MM.1S (cell line): ENCODE measurements at regions not wholly inside any gene's neighbourhood (a gene's known extent, or its start where the extent isn't known, plus 50 kb on each side); places are given as distances from the start of the nearest gene placed in this dataset.

Experiments
- DNase-seq: peaks from one replicate; pipeline ENCODE4 v3.0.0-alpha.2; 2015
- H2AFZ ChIP-seq: fragments of 300-600 bp; sonication (generic); 2 replicates; pipeline ENCODE4 v1.6.0; 2016; ENCODE audit warnings: antibody characterized with exemption, low read length
- H3F3A ChIP-seq: fragments of 300-600 bp; sonication (generic); 2 replicates; pipeline ENCODE4 v1.6.1; 2016; ENCODE audit warnings: mild to moderate bottlenecking, antibody characterized with exemption, low read length, moderate library complexity, mixed read lengths; ENCODE audit not compliant: insufficient read depth
- H3K27ac ChIP-seq: fragments of 300-600 bp; sonication (generic); 2 replicates; pipeline ENCODE4 v1.5.1; 2016; ENCODE audit warnings: mild to moderate bottlenecking, low read length
- H3K27me3 ChIP-seq: fragments of 300-600 bp; sonication (generic); replicated peaks from 2 replicates; pipeline ENCODE4 v1.6.0; 2016; ENCODE audit warnings: low read length; ENCODE audit not compliant: insufficient read depth
- H3K36me3 ChIP-seq: fragments of 300-600 bp; sonication (generic); replicated peaks from 2 replicates; pipeline ENCODE4 v1.6.1; 2016; ENCODE audit warnings: mild to moderate bottlenecking, low read length, mixed read lengths; ENCODE audit not compliant: insufficient read depth
- H3K4me1 ChIP-seq: fragments of 300-600 bp; sonication (generic); 2 replicates; pipeline ENCODE4 v1.6.1; 2016; ENCODE audit warnings: low read length, mixed read lengths
- H3K4me2 ChIP-seq: fragments of 300-600 bp; sonication (generic); 2 replicates; pipeline ENCODE4 v1.6.0; 2016; ENCODE audit warnings: low read depth, low read length
- H3K4me3 ChIP-seq: fragments of 300-600 bp; sonication (generic); 2 replicates; pipeline ENCODE4 v1.5.1; 2016; ENCODE audit warnings: low read length, mixed read lengths
- H3K79me2 ChIP-seq: fragments of 300-600 bp; sonication (generic); 2 replicates; pipeline ENCODE4 v1.6.1; 2016; ENCODE audit warnings: mixed run types, low read length, mixed read lengths
- H3K9ac ChIP-seq: fragments of 300-600 bp; sonication (generic); 2 replicates; pipeline ENCODE4 v1.6.1; 2016; ENCODE audit warnings: low read length, mixed read lengths
- H3K9me2 ChIP-seq: fragments of 300-600 bp; sonication (generic); replicated peaks from 2 replicates; pipeline ENCODE4 v1.6.1; 2016; ENCODE audit warnings: mild to moderate bottlenecking, low read length, mixed read lengths; ENCODE audit not compliant: insufficient read depth
- H3K9me3 ChIP-seq: fragments of 300-600 bp; sonication (generic); replicated peaks from 2 replicates; pipeline ENCODE4 v1.6.1; 2016; ENCODE audit warnings: mild to moderate bottlenecking, low read length, mixed read lengths; ENCODE audit not compliant: insufficient read depth
- H4K20me1 ChIP-seq: fragments of 300-600 bp; sonication (generic); 2 replicates; pipeline ENCODE4 v1.6.1; 2016; ENCODE audit warnings: mild to moderate bottlenecking, low read length, moderate library complexity, mixed read lengths; ENCODE audit not compliant: insufficient read depth
- CTCF ChIP-seq: fragments of 300-600 bp; sonication (generic); IDR thresholded peaks from 2 replicates; pipeline ENCODE4 v1.5.1; 2016; ENCODE audit warnings: antibody characterized with exemption, low read length, mixed read lengths
- EZH2 ChIP-seq: fragments of 300-600 bp; sonication (generic); optimal IDR thresholded peaks from 2 replicates; pipeline ENCODE3; 2017; ENCODE audit warnings: low read depth, mild to moderate bottlenecking, antibody characterized with exemption, low read length, mixed read lengths
- EZH2phosphoT487 ChIP-seq: fragments of 300-600 bp; sonication (generic); IDR thresholded peaks from 2 replicates; pipeline ENCODE4 v1.6.1; 2018; ENCODE audit warnings: antibody characterized with exemption, low read length

DNA sequence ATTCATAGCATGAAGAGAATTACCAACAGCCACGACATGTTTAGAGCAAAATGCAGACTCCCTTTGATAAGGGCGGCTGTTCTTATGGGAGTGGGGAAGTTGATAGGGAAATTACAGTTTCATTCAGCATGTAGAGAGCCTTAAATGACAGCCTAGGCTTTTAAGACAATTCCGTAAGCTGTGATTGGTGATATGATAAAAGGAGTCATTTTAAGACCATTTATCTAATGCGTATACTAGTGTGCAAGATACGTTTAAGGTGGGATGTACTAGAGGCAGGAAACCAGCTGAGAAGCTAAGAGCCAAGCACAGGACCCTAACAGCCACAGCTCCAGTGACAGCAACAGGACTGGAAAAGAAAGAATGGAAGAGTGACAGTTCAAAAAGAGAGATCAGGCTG is 102.2 kb upstream of the ZFP42 start:
- DNase-seq: no peak
- no peak overlapping the region for H3K4me3 ChIP-seq
- H3K4me2 ChIP-seq: no peak overlapping the region
- TF ChIP-seq EZH2phosphoT487: no peak
- no peaks in the 10 kb centered on the region for H3F3A ChIP-seq
- H3K9ac ChIP-seq: no peak overlapping the region
- H2AFZ ChIP-seq: no peak overlapping the region
- H3K27me3 ChIP-seq: no peaks in the 10 kb centered on the region
- H3K4me1 ChIP-seq: no peaks in the 10 kb centered on the region
- no peaks in the 10 kb centered on the region for H3K36me3 ChIP-seq
- no peaks in the 10 kb centered on the region for H3K79me2 ChIP-seq
- no peaks in the 10 kb centered on the region for H3K9me3 ChIP-seq
- no peaks in the 10 kb centered on the region for H3K9me2 ChIP-seq
- H4K20me1 ChIP-seq: no peaks in the 10 kb centered on the region
- H3K27ac ChIP-seq: no peak overlapping the region

GRCh38 chr4:187903106-187903505 is 92.5 kb upstream of the ZFP42 start:
- H3K79me2 ChIP-seq: no peaks in the 10 kb centered on the region
- H3K4me3 ChIP-seq: no peak overlapping the region
- TF ChIP-seq EZH2 (no peak), CTCF (no peak), EZH2phosphoT487 (no peak)
- no peaks in the 10 kb centered on the region for H3K4me1 ChIP-seq
- no peak overlapping the region for H2AFZ ChIP-seq
- no peaks in the 10 kb centered on the region for H3F3A ChIP-seq
- no peaks in the 10 kb centered on the region for H3K36me3 ChIP-seq
- H3K27ac ChIP-seq: no peak overlapping the region
- DNase-seq: no peak
- H3K4me2 ChIP-seq: no peak overlapping the region
- H3K9me2 ChIP-seq: no peaks in the 10 kb centered on the region
- H3K9me3 ChIP-seq: no peaks in the 10 kb centered on the region
- no peak overlapping the region for H3K9ac ChIP-seq
- H4K20me1 ChIP-seq: no peaks in the 10 kb centered on the region
- H3K27me3 ChIP-seq: no peaks in the 10 kb centered on the region

DNA sequence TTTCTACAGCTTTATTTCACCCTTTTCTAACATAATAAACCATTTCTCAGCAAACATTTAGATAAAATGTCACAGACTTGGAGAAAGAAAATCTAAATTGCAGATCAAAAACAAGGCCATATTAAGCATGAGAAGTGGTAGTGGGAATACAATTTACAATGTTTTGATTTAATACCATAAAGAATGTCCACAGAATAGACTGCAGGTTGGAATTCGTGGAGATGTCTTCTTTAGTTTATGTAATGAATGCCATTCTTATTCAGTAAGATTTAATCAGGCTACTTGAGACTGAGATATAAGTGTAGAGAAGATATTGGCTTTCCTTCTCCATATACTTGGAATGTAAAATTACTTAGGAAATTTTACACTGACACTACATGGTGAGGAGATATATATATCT is 91.9 kb upstream of the ZFP42 start:
- Histone ChIP-seq H3K27me3 (no peaks in the 10 kb centered on the region), H3K9ac (no peak overlapping the region), H3K27ac (no peak overlapping the region), H3K4me2 (no peak overlapping the region), H3K36me3 (no peaks in the 10 kb centered on the region), H3K9me2 (no peaks in the 10 kb centered on the region), H4K20me1 (no peaks in the 10 kb centered on the region), H2AFZ (no peak overlapping the region), H3F3A (no peaks in the 10 kb centered on the region), H3K9me3 (no peaks in the 10 kb centered on the region), H3K4me1 (no peaks in the 10 kb centered on the region), H3K79me2 (no peaks in the 10 kb centered on the region), H3K4me3 (no peak overlapping the region)
- DNase-seq: no peak
- no peak for TF ChIP-seq EZH2phosphoT487
- no peak for TF ChIP-seq EZH2
- TF ChIP-seq CTCF: no peak

- Histone ChIP-seq H3K27ac (no peak overlapping the region), H3K79me2 (no peaks in the 10 kb centered on the region), H3K4me2 (no peak overlapping the region), H3K36me3 (no peaks in the 10 kb centered on the region), H4K20me1 (no peaks in the 10 kb centered on the region), H3K27me3 (no peaks in the 10 kb centered on the region), H3K9me2 (no peaks in the 10 kb centered on the region), H3F3A (no peaks in the 10 kb centered on the region), H2AFZ (no peak overlapping the region), H3K4me3 (no peak overlapping the region), H3K9ac (no peak overlapping the region), H3K9me3 (no peaks in the 10 kb centered on the region), H3K4me1 (no peaks in the 10 kb centered on the region)
- DNase-seq: no peak
- TF ChIP-seq EZH2phosphoT487 (no peak), EZH2 (no peak), CTCF (no peak)
Measured at GRCh38 chr4:187908079-187908561, 87.5 kb upstream of the ZFP42 start.
